ENCODE measurements at regions not wholly inside any gene's neighbourhood (a gene's known extent, or its start where the extent isn't known, plus 50 kb on each side); places are given as distances from the start of the nearest gene placed in this dataset.

DNA sequence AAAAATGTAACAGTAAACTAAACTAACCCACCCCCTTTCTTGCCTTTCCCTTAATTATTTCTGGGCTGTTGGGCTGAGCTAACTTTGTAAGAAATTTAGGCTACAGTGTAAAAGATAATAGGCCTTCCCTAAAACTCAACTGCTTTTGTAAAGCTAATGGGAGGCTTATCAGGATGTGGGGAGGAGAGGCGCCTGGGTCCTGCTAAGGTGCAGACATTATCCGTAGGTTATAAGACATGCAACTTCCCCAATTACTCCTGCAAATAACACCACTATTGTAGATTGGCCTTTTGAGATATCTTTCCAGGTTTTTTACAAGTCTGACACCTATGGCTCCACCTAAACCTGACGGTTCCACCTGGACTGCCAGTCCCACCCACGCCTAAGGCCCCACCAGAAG, 88.3 kb downstream of the NPAP1 start:
- TF ChIP-seq, protein P1, sequence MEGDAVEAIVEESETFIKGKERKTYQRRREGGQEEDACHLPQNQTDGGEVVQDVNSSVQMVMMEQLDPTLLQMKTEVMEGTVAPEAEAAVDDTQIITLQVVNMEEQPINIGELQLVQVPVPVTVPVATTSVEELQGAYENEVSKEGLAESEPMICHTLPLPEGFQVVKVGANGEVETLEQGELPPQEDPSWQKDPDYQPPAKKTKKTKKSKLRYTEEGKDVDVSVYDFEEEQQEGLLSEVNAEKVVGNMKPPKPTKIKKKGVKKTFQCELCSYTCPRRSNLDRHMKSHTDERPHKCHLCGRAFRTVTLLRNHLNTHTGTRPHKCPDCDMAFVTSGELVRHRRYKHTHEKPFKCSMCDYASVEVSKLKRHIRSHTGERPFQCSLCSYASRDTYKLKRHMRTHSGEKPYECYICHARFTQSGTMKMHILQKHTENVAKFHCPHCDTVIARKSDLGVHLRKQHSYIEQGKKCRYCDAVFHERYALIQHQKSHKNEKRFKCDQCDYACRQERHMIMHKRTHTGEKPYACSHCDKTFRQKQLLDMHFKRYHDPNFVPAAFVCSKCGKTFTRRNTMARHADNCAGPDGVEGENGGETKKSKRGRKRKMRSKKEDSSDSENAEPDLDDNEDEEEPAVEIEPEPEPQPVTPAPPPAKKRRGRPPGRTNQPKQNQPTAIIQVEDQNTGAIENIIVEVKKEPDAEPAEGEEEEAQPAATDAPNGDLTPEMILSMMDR (IDR thresholded peaks at IDR 0.05; ENCODE audit: low read depth, low read length, poor library complexity, severe bottlenecking): no peak
- TF ChIP-seq EZH2phosphoT487 (IDR thresholded peaks at IDR 0.05; ENCODE audit: borderline replicate concordance, low read length): no peak

Measured in DOHH2 (cell line).